ENCODE measurements at regions not wholly inside any gene's neighbourhood (a gene's known extent, or its start where the extent isn't known, plus 50 kb on each side); places are given as distances from the start of the nearest gene placed in this dataset.

DNA sequence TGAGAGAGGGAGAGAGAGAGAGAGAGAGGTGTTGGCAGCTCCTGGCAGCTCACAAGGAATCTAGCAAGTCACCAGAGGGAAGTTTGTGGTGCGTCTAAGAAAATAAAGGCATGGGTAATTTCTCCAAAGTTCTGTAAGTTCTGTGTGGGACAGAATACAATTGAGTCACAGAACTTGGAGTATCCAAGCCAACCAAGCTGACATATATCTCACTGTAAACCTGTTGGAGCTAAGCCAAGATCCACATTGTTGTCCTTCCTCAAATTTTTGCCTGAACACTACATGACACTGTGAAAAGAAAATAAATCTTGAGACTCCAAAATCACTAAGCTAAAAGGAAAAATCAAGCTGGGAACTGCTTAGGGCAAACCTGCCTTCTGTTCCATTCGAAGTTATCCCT lies 436.7 kb downstream of the MEI4 start:
- TF ChIP-seq, protein P1, sequence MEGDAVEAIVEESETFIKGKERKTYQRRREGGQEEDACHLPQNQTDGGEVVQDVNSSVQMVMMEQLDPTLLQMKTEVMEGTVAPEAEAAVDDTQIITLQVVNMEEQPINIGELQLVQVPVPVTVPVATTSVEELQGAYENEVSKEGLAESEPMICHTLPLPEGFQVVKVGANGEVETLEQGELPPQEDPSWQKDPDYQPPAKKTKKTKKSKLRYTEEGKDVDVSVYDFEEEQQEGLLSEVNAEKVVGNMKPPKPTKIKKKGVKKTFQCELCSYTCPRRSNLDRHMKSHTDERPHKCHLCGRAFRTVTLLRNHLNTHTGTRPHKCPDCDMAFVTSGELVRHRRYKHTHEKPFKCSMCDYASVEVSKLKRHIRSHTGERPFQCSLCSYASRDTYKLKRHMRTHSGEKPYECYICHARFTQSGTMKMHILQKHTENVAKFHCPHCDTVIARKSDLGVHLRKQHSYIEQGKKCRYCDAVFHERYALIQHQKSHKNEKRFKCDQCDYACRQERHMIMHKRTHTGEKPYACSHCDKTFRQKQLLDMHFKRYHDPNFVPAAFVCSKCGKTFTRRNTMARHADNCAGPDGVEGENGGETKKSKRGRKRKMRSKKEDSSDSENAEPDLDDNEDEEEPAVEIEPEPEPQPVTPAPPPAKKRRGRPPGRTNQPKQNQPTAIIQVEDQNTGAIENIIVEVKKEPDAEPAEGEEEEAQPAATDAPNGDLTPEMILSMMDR (IDR thresholded peaks at IDR 0.05; ENCODE audit: low read depth, low read length, poor library complexity, severe bottlenecking) = no peak
- no peak for TF ChIP-seq EZH2phosphoT487 (IDR thresholded peaks at IDR 0.05; ENCODE audit: borderline replicate concordance, low read length)

Data from DOHH2 (cell line).